WTC11 (cell line): ENCODE measurements at regions not wholly inside any gene's neighbourhood (a gene's known extent, or its start where the extent isn't known, plus 50 kb on each side); places are given as distances from the start of the nearest gene placed in this dataset.
"Not testable (repeated sequence)": the region's sequence is repeated elsewhere in the genome, so short reads cannot be mapped to it uniquely, and the experiment has no call there.

Experiments used
- ATAC-seq: fragments of 200-7000 bp; cut with Tn5 transposase; 2 replicates; pipeline ENCODE4 v1.10.0; 2021; ENCODE audit warnings: mild to moderate bottlenecking, moderate library complexity
- CTCF ChIA-PET: fragments of 300-600 bp; sonication (Branson Sonifier 250); formaldehyde crosslinking; loops from one replicate; lab custom pipeline; 2021; ENCODE audit warnings: antibody characterized with exemption; lab: Charles Lee
- POLR2A ChIA-PET: fragments of 350-600 bp; sonication (Branson Sonifier 250); formaldehyde crosslinking; loops from one replicate; lab custom pipeline; 2021; ENCODE audit warnings: antibody characterized with exemption; lab: Charles Lee
- DNase-seq: peaks from one replicate; pipeline ENCODE4 v3.0.0; 2021; ENCODE audit warnings: low spot score
- H3K27ac Mint-ChIP-seq: 2 replicates; pipeline ENCODE4 v1.8.0; 2021; ENCODE audit warnings: mixed read lengths
- H3K27me3 Mint-ChIP-seq: 2 replicates; pipeline ENCODE4 v1.8.0; 2021; ENCODE audit warnings: low read depth, mild to moderate bottlenecking, moderate library complexity, mixed read lengths
- H3K36me3 Mint-ChIP-seq: 2 replicates; pipeline ENCODE4 v1.8.0; 2021; ENCODE audit warnings: mixed read lengths
- H3K4me1 Mint-ChIP-seq: 2 replicates; pipeline ENCODE4 v1.8.0; 2022; ENCODE audit warnings: mixed read lengths
- H3K4me3 Mint-ChIP-seq: 2 replicates; pipeline ENCODE4 v1.8.0; 2021; ENCODE audit warnings: mild to moderate bottlenecking, moderate library complexity, mixed read lengths
- H3K9me3 Mint-ChIP-seq: 2 replicates; pipeline ENCODE4 v1.8.0; 2021; ENCODE audit warnings: mixed read lengths
- ATF2 ChIP-seq: sonication (generic); formaldehyde crosslinking; IDR thresholded peaks from 2 replicates; pipeline ENCODE4 v1.8.1; 2022; ENCODE audit warnings: low read depth, missing genetic modification reagents, borderline replicate concordance
- ESRRA ChIP-seq: sonication (generic); formaldehyde crosslinking; IDR thresholded peaks from 2 replicates; pipeline ENCODE4 v1.8.1; 2022; ENCODE audit warnings: mild to moderate bottlenecking, missing genetic modification reagents, borderline replicate concordance
- FOXJ3 ChIP-seq: sonication (generic); formaldehyde crosslinking; IDR thresholded peaks from 2 replicates; pipeline ENCODE4 v1.9.0; 2021; ENCODE audit warnings: missing genetic modification reagents, mild to moderate bottlenecking, borderline replicate concordance
- FOXK1 ChIP-seq: sonication (generic); formaldehyde crosslinking; IDR thresholded peaks from 2 replicates; pipeline ENCODE4 v1.8.0; 2022; ENCODE audit warnings: mild to moderate bottlenecking, moderate library complexity, missing genetic modification reagents
- FOXP1 ChIP-seq: sonication (generic); formaldehyde crosslinking; IDR thresholded peaks from 2 replicates; pipeline ENCODE4 v1.8.0; 2022; ENCODE audit warnings: missing genetic modification reagents, mild to moderate bottlenecking, moderate library complexity, borderline replicate concordance
- GRHL2 ChIP-seq: fragments of 250-450 bp; sonication (Bioruptor Pico); IDR thresholded peaks from 2 replicates; pipeline ENCODE4 v1.8.0; 2022; ENCODE audit warnings: mild to moderate bottlenecking, moderate library complexity; ENCODE audit not compliant: insufficient replicate concordance, severe bottlenecking
- IRF2 ChIP-seq: sonication (generic); formaldehyde crosslinking; IDR thresholded peaks from 2 replicates; pipeline ENCODE4 v1.8.0; 2022; ENCODE audit warnings: low read depth, missing genetic modification reagents, borderline replicate concordance
- MYBL2 ChIP-seq: sonication (generic); formaldehyde crosslinking; IDR thresholded peaks from 2 replicates; pipeline ENCODE4 v1.8.1; 2023; ENCODE audit warnings: mild to moderate bottlenecking, moderate library complexity, missing genetic modification reagents
- NFYB ChIP-seq: sonication (generic); formaldehyde crosslinking; conservative IDR thresholded peaks from 2 replicates; pipeline ENCODE4 v1.8.0; 2022; ENCODE audit warnings: low read depth, missing genetic modification reagents
- NR1H2 ChIP-seq: sonication (generic); formaldehyde crosslinking; IDR thresholded peaks from 2 replicates; pipeline ENCODE4 v1.9.0; 2021; ENCODE audit warnings: mild to moderate bottlenecking, moderate library complexity, missing genetic modification reagents
- NR3C1 ChIP-seq: sonication (generic); formaldehyde crosslinking; conservative IDR thresholded peaks from 2 replicates; pipeline ENCODE4 v1.8.1; 2023; ENCODE audit warnings: low read depth, mild to moderate bottlenecking, missing genetic modification reagents
- PRRX2 ChIP-seq: fragments of 250-450 bp; sonication (Bioruptor Pico); IDR thresholded peaks from 2 replicates; pipeline ENCODE4 v1.8.0; 2021; ENCODE audit warnings: mild to moderate bottlenecking
- ZBTB43 ChIP-seq: sonication (generic); formaldehyde crosslinking; IDR thresholded peaks from 2 replicates; pipeline ENCODE4 v1.8.1; 2023; ENCODE audit warnings: mild to moderate bottlenecking, missing genetic modification reagents
- ZNF317 ChIP-seq: sonication (generic); formaldehyde crosslinking; IDR thresholded peaks from 2 replicates; pipeline ENCODE4 v1.8.1; 2023; ENCODE audit warnings: low read depth, mild to moderate bottlenecking, moderate library complexity, missing genetic modification reagents, borderline replicate concordance
- ZSCAN18 ChIP-seq: fragments of 250-450 bp; sonication (Bioruptor Pico); IDR thresholded peaks from 2 replicates; pipeline ENCODE4 v2.1.2; 2022; ENCODE audit warnings: mild to moderate bottlenecking, moderate library complexity
- TF ChIP-seq, protein P1 (sequence below): sonication (generic); formaldehyde crosslinking; IDR thresholded peaks from 2 replicates; pipeline ENCODE4 v1.8.1; 2022; ENCODE audit warnings: mild to moderate bottlenecking, missing genetic modification reagents, moderate library complexity, borderline replicate concordance
- TF ChIP-seq, protein P2 (sequence below): fragments of 250-450 bp; sonication (Bioruptor Pico); conservative IDR thresholded peaks from 2 replicates; pipeline ENCODE4 v1.9.0; 2021; ENCODE audit warnings: mild to moderate bottlenecking
- TF ChIP-seq, protein P3 (sequence below): sonication (generic); formaldehyde crosslinking; IDR thresholded peaks from 2 replicates; pipeline ENCODE4 v1.8.0; 2023; ENCODE audit warnings: missing genetic modification reagents, mild to moderate bottlenecking, borderline replicate concordance

- CTCF ChIA-PET, result no interaction called here
- no peaks in the 10 kb centered on the region for H3K4me1 Mint-ChIP-seq
- H3K9me3 Mint-ChIP-seq, result peaks cover 10% of the 10 kb centered on the region
- no peak overlapping the region for H3K27ac Mint-ChIP-seq
- no peaks in the 10 kb centered on the region for H3K36me3 Mint-ChIP-seq
- H3K4me3 Mint-ChIP-seq, result no peak overlapping the region
- H3K27me3 Mint-ChIP-seq, result no peaks in the 10 kb centered on the region; the same call in 1 of the 2 replicates
- POLR2A ChIA-PET, result interaction anchor here (0.6 kb wide), 1 partner anchor 19 kb away, joined by 3 read pairs; no protein-coding TSS in a partner anchor
- TF ChIP-seq, protein P1, sequence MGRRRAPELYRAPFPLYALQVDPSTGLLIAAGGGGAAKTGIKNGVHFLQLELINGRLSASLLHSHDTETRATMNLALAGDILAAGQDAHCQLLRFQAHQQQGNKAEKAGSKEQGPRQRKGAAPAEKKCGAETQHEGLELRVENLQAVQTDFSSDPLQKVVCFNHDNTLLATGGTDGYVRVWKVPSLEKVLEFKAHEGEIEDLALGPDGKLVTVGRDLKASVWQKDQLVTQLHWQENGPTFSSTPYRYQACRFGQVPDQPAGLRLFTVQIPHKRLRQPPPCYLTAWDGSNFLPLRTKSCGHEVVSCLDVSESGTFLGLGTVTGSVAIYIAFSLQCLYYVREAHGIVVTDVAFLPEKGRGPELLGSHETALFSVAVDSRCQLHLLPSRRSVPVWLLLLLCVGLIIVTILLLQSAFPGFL, result no peak
- no peak for TF ChIP-seq FOXJ3 (CRISPR knock-in tag)
- TF ChIP-seq PRRX2 (CRISPR knock-in tag), result no peak
- TF ChIP-seq NR1H2 (CRISPR knock-in tag), result no peak
- TF ChIP-seq IRF2 (CRISPR knock-in tag), result no peak
- no peak for TF ChIP-seq GRHL2 (CRISPR knock-in tag)
- TF ChIP-seq FOXP1 (CRISPR knock-in tag), result no peak
- TF ChIP-seq ZSCAN18, result no peak
- no peak for TF ChIP-seq NFYB (CRISPR knock-in tag)
- no peak for TF ChIP-seq ATF2 (CRISPR knock-in tag)
- TF ChIP-seq NR3C1 (CRISPR knock-in tag), result no peak
- no peak for DNase-seq
- ATAC-seq, result no peak
These were observed 530.2 kb upstream of the HTR1E start for GRCh38 chr6:86407128-86407527.

- DNase-seq, H3K4me3 Mint-ChIP-seq, H3K27me3 Mint-ChIP-seq, ATAC-seq, POLR2A ChIA-PET, H3K27ac Mint-ChIP-seq, CTCF ChIA-PET, H3K4me1 Mint-ChIP-seq: not testable (repeated sequence)
- Mint-ChIP-seq H3K9me3 (peaks cover 84% of the 10 kb centered on the region), H3K36me3 (peaks cover 36% of the 10 kb centered on the region)
These were observed 544.5 kb upstream of the HTR1E start for GRCh38 chr6:86392850-86393249.

DNA sequence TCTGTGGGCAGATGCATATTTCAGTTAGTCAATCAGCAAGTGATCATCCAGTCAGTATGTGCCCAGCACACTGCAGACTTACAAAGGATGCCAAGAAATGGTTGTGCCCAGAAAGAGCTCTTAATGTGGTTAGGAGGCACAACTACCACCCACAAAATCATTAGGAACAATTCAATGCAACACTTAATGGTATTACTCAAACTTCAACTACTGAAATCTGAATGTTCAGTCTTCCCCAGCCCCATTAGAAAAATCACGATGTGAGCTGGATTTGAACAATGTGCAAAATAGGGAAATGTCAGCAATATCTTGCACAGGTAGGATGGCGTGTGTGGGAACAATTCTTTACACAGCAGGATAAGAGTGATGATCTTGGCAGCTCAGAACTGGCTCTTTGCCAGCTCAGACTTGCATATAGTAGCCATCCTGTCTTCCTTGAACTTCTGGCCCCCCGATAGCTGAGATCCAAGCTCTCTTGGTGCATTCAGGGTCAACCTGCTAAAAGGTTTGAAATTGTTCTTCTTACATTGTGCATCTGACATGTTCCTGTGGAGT, 556.7 kb upstream of the HTR1E start:
- no peak overlapping the region for H3K4me3 Mint-ChIP-seq
- DNase-seq (no peak), ATAC-seq (no peak)
- peaks cover 2% of the 10 kb centered on the region; the same call in 1 of the 2 replicates for H3K36me3 Mint-ChIP-seq
- POLR2A ChIA-PET, result no interaction called here
- CTCF ChIA-PET, result no interaction called here
- peaks cover 22% of the 10 kb centered on the region for H3K9me3 Mint-ChIP-seq
- TF ChIP-seq, protein P2, sequence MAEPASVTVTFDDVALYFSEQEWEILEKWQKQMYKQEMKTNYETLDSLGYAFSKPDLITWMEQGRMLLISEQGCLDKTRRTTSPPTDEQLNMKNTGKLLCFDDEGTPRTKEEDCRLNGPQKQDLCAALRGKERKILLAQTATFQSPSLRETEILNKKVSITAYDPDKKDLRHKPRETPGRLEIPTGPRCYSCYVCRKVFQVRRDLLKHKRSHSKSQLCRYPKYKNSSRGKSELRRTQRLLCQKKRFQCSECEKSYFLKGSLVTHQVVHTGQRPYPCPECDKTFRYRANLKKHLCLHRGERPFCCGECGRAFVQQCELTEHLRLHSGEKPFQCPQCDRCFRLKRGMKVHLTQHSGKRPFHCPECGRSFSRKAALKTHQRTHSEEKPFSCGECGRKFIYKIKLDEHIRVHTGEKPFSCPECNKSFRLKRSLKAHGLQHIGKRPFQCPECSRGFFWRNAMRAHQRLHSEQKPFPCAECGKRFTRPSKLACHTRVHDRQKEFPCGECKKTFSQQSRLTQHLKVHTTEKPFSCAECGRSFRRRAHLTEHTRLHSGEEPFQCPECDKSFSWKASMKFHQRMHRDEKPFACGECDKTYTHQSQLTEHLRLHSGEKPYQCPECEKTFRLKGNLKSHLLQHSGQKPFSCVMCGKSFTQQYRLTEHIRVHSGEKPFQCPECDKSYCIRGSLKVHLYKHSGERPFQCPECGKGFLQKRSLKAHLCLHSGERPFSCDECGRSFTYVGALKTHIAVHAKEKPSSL, result no peak
- TF ChIP-seq ZNF317 (no peak), ESRRA (CRISPR knock-in tag) (no peak), ZBTB43 (CRISPR knock-in tag) (no peak), NR1H2 (CRISPR knock-in tag) (no peak), FOXK1 (CRISPR knock-in tag) (no peak), MYBL2 (CRISPR knock-in tag) (no peak), GRHL2 (CRISPR knock-in tag) (no peak)
- TF ChIP-seq, protein P3, sequence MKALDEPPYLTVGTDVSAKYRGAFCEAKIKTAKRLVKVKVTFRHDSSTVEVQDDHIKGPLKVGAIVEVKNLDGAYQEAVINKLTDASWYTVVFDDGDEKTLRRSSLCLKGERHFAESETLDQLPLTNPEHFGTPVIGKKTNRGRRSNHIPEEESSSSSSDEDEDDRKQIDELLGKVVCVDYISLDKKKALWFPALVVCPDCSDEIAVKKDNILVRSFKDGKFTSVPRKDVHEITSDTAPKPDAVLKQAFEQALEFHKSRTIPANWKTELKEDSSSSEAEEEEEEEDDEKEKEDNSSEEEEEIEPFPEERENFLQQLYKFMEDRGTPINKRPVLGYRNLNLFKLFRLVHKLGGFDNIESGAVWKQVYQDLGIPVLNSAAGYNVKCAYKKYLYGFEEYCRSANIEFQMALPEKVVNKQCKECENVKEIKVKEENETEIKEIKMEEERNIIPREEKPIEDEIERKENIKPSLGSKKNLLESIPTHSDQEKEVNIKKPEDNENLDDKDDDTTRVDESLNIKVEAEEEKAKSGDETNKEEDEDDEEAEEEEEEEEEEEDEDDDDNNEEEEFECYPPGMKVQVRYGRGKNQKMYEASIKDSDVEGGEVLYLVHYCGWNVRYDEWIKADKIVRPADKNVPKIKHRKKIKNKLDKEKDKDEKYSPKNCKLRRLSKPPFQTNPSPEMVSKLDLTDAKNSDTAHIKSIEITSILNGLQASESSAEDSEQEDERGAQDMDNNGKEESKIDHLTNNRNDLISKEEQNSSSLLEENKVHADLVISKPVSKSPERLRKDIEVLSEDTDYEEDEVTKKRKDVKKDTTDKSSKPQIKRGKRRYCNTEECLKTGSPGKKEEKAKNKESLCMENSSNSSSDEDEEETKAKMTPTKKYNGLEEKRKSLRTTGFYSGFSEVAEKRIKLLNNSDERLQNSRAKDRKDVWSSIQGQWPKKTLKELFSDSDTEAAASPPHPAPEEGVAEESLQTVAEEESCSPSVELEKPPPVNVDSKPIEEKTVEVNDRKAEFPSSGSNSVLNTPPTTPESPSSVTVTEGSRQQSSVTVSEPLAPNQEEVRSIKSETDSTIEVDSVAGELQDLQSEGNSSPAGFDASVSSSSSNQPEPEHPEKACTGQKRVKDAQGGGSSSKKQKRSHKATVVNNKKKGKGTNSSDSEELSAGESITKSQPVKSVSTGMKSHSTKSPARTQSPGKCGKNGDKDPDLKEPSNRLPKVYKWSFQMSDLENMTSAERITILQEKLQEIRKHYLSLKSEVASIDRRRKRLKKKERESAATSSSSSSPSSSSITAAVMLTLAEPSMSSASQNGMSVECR, result no peak
- TF ChIP-seq, all 79 proteins: peak for 0
- Mint-ChIP-seq H3K27ac (no peak overlapping the region), H3K27me3 (no peaks in the 10 kb centered on the region), H3K4me1 (peaks cover 6% of the 10 kb centered on the region)
